Fibroblast of mammary gland (primary cell): ENCODE measurements at regions not wholly inside any gene's neighbourhood (a gene's known extent, or its start where the extent isn't known, plus 50 kb on each side); places are given as distances from the start of the nearest gene placed in this dataset.
"Not testable (repeated sequence)": the region's sequence is repeated elsewhere in the genome, so short reads cannot be mapped to it uniquely, and the experiment has no call there.

Source experiments
- DNase-seq: peaks from one replicate; pipeline ENCODE4 v3.0.0-alpha.2; 2010; ENCODE audit warnings: low read depth
- H3K4me3 ChIP-seq: 2 replicates; pipeline ENCODE4 v1.5.1; 2011; ENCODE audit warnings: low read depth, mild to moderate bottlenecking, low read length, moderate library complexity; ENCODE audit not compliant: control insufficient read depth
- TF ChIP-seq, protein P1 (sequence below): conservative IDR thresholded peaks from 2 replicates; pipeline ENCODE4 v1.5.1; 2011; ENCODE audit warnings: low read depth, low read length, inconsistent platforms; ENCODE audit not compliant: control insufficient read depth, insufficient read depth

- TF ChIP-seq, protein P1, sequence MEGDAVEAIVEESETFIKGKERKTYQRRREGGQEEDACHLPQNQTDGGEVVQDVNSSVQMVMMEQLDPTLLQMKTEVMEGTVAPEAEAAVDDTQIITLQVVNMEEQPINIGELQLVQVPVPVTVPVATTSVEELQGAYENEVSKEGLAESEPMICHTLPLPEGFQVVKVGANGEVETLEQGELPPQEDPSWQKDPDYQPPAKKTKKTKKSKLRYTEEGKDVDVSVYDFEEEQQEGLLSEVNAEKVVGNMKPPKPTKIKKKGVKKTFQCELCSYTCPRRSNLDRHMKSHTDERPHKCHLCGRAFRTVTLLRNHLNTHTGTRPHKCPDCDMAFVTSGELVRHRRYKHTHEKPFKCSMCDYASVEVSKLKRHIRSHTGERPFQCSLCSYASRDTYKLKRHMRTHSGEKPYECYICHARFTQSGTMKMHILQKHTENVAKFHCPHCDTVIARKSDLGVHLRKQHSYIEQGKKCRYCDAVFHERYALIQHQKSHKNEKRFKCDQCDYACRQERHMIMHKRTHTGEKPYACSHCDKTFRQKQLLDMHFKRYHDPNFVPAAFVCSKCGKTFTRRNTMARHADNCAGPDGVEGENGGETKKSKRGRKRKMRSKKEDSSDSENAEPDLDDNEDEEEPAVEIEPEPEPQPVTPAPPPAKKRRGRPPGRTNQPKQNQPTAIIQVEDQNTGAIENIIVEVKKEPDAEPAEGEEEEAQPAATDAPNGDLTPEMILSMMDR = no peak
- no peak for DNase-seq
- H3K4me3 ChIP-seq = no peak overlapping the region
Observed at GRCh38 chr13:50168786-50169185, 153.5 kb downstream of the KCNRG start.

GRCh38 chr13:50170447-50171037 is 155.3 kb downstream of the KCNRG start:
- H3K4me3 ChIP-seq = no peak overlapping the region
- TF ChIP-seq, protein P1 = peak; percentile 37
- DNase-seq = peak; percentile 42

- H3K4me3 ChIP-seq = no peak overlapping the region
- no peak for DNase-seq
- TF ChIP-seq, protein P1 = no peak
Observed at GRCh38 chr13:50171590-50172282, 156.5 kb downstream of the KCNRG start.

GRCh38 chr13:50173045-50173444 is 157.8 kb downstream of the KCNRG start:
- not testable (repeated sequence) for H3K4me3 ChIP-seq, DNase-seq

- no peak for DNase-seq
- H3K4me3 ChIP-seq = no peak overlapping the region
- TF ChIP-seq, protein P1 = no peak
Observed at GRCh38 chr13:50174630-50175029, 159.4 kb downstream of the KCNRG start.

DNA sequence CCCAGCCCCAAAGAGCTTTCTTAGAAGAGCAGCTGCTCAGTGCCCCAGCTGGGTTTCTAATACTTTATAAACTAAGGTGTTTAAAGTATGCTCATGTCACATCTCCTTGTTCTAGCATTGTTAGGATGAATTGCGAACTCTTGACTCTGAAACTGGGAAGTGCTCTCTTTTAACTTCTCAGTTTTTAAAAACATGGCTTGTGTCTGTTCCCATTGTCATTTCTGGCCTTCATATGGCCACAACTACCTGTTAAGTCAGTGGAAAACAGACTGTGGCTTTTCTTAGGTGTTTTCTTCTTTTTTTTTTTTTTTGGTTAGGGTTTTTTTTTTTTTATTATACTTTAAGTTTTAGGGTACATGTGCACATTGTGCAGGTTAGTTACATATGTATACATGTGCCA is 164.7 kb downstream of the KCNRG start:
- H3K4me3 ChIP-seq = no peak overlapping the region
- TF ChIP-seq, protein P1 = no peak
- DNase-seq = no peak

GRCh38 chr13:50185769-50186763 is 170.8 kb downstream of the KCNRG start:
- not testable (repeated sequence) for DNase-seq, H3K4me3 ChIP-seq
